ENCODE measurements at regions not wholly inside any gene's neighbourhood (a gene's known extent, or its start where the extent isn't known, plus 50 kb on each side); places are given as distances from the start of the nearest gene placed in this dataset.

GRCh38 chr2:238697193-238698071 is 150.5 kb upstream of the TWIST2 start:
- FAIRE-seq (no peak), DNase-seq (ENCODE audit: insufficient read length, low spot score) (no peak)
- no peak for TF ChIP-seq CTCF (IDR thresholded peaks at IDR 0.05; ENCODE audit: insufficient read depth, missing control alignments)

- DNase-seq (ENCODE audit: insufficient read length, low spot score) (no peak), FAIRE-seq (no peak)
- no peak for TF ChIP-seq CTCF (IDR thresholded peaks at IDR 0.05; ENCODE audit: insufficient read depth, missing control alignments)
Measured at GRCh38 chr2:238698072-238698352, 149.9 kb upstream of the TWIST2 start.

- TF ChIP-seq CTCF (IDR thresholded peaks at IDR 0.05; ENCODE audit: insufficient read depth, missing control alignments): no peak
- no peak for DNase-seq (ENCODE audit: insufficient read length, low spot score)
- no peak for FAIRE-seq
Measured at GRCh38 chr2:238698451-238699306, 149.2 kb upstream of the TWIST2 start.

- TF ChIP-seq CTCF (IDR thresholded peaks at IDR 0.05; ENCODE audit: insufficient read depth, missing control alignments): no peak
- FAIRE-seq (no peak), DNase-seq (ENCODE audit: insufficient read length, low spot score) (no peak)
Measured at GRCh38 chr2:238699307-238700116, 148.4 kb upstream of the TWIST2 start.

GRCh38 chr2:238700117-238700457 is 147.8 kb upstream of the TWIST2 start:
- no peak for DNase-seq (ENCODE audit: insufficient read length, low spot score)
- no peak for FAIRE-seq
- TF ChIP-seq CTCF (IDR thresholded peaks at IDR 0.05; ENCODE audit: insufficient read depth, missing control alignments): no peak

- FAIRE-seq: no peak
- TF ChIP-seq CTCF (IDR thresholded peaks at IDR 0.05; ENCODE audit: insufficient read depth, missing control alignments): no peak
- DNase-seq (ENCODE audit: insufficient read length, low spot score): no peak
Measured at GRCh38 chr2:238700506-238701340, 147.2 kb upstream of the TWIST2 start.
